KG1 (cell line): ENCODE measurements at regions not wholly inside any gene's neighbourhood (a gene's known extent, or its start where the extent isn't known, plus 50 kb on each side); places are given as distances from the start of the nearest gene placed in this dataset.

Experiments used
- DNase-seq: peaks from one replicate; lab custom pipeline; 2025; lab: John Stamatoyannopoulos, UW

DNA sequence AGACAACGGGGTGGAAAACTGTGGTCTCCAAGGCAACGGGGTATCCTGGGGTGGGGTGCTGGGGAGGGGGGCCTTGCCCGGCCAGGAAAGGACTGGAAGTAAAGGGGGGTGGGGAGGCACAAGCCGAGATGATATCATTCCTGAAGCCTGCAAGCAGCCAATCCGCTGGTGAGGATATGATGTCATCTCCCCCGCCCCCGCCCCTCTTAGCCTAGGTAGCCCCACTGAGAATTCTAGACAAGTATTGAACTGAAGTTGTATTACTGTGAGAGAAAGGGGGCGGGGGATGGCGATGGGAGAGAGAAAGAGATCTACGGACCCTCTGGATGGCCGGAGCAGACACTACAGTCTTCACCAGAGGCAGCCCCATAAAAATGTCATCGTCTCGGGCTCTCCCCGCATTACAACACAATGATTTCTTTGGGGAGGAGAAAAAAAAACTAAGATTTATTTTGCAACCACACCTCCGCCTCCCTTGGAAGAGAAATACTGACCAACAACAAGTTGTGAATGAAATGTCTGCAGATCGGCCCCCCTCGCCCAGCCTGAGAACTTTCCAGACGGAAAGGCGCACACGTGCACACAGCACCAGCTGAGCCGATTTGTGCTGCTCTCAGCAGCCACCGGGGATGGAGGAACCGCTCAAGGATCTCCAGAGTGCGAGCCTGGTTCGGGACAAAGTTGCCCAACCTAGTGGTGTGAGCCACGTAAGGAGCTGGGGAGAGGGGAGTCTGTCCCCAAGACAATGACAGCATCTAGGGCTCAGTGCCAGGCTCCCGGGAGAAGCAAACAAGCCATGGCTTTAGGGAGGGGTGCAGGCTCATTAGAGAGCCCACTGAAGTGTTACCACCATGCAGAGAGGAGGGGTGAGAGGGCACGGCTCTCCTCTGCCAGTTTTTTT, 222.1 kb downstream of the SOX9 start:
- DNase-seq: no peak

GRCh38 chr17:72343911-72344310, 223.1 kb downstream of the SOX9 start:
- DNase-seq: no peak

DNA sequence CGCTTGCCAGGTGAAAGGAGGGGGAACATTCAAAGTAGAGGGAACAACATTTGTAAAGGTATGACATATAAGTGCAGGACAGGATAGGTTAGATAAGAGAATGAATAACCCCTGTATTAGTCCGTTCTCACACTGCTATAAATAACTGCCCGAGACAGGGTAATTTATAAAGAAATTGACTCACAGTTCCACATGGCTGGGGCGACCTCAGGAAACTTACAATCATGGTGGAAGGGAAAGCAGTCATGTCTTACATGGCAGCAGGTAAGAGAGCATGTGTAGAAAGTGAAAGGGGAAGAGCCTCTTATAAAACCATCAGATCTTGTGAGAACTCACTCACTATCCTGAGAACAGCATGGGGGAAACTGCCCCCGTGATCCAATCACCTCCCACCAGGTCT, 223.8 kb downstream of the SOX9 start:
- no peak for DNase-seq

- no peak for DNase-seq
These were observed 224.3 kb downstream of the SOX9 start for GRCh38 chr17:72345088-72345487.

- DNase-seq: no peak
These were observed 224.7 kb downstream of the SOX9 start for GRCh38 chr17:72345536-72345935.

DNA sequence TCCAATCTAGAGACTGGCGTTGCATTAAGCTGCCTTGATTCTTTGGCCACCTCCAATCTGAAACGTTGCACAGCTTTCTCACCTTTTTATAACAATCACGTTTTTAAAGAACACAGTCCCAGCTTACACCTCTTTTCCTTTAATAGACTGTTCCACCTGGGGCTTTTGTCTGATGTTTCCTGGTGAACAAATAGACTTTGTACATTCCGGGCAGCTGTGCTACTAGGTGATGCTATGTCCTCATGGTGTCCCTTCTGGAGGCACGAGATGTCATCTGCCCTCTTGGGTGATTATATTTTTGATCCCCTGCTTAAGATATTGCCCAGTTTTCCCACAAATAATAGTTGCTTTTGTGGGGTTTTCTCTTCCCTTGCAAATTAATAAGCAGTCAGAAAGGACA, 225.5 kb downstream of the SOX9 start:
- no peak for DNase-seq

GRCh38 chr17:72349011-72349410, 228.2 kb downstream of the SOX9 start:
- no peak for DNase-seq

GRCh38 chr17:72349491-72349995, 228.7 kb downstream of the SOX9 start:
- DNase-seq: no peak

DNA sequence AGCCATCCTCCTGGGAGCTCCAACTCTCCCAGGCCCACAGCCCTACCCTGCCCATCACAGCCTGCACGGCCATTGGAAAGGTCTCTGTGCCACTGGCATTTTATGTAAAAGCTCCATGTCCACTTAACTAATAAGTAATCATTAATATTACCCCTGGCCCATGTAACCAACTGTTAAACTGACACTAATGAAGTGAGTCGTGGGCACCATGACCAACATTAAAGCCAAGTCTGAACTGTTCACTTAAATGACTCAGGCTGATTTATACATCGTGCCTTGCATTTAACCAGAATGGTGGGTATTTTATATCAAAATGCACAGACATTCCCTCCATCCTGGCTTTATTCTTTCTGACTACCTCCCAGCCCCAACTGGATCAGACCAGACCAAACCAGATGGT, 229.3 kb downstream of the SOX9 start:
- DNase-seq: no peak

- no peak for DNase-seq
These were observed 230.5 kb downstream of the SOX9 start for GRCh38 chr17:72351365-72351764.

DNA sequence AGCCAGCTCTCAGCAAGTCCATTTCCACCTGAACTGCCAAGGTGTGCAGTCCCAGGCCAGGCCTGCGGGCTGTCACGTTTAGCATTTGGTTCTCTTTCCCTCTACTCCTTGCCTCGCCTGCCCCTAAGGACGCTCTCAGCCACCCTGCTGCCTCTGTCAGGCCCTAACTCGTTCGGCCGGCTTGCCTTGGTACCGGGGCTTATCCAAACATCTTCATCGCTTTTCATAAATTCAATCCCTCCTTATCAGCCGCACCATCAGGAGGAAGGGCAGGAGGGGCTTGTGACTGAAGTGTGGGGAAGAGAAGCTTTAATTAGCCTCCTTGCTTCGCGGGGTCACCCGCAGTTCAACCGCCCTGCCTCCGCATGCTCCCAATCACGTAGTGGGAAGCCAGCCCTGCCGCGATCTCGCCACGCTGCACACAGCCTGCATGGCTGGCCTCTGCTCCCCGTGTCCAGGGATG, 231.1 kb downstream of the SOX9 start:
- DNase-seq: no peak

- DNase-seq: no peak
These were observed 232.7 kb downstream of the SOX9 start for GRCh38 chr17:72353502-72353901.

GRCh38 chr17:72354071-72354470, 233.3 kb downstream of the SOX9 start:
- no peak for DNase-seq

- no peak for DNase-seq
These were observed 237.0 kb downstream of the SOX9 start for GRCh38 chr17:72357764-72358365.

DNA sequence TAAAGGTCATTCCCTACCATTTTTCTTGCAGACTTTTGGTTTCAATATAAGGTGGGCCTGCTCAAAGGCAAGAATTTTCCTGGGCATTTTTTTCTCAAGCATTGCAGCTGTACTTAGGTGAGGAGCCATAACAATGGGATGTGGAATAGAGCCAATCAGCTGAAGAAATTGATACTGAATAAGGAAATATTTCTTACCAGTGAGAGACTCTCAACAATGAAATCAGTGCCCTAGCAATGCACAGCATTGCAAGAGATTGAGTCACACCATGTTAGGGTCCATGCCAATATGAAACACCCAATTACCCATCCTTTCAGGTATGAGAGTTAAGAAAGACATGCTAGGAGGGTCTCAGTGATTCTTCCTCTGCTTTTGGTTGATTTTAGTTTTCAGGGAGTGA, 237.6 kb downstream of the SOX9 start:
- DNase-seq: no peak

DNA sequence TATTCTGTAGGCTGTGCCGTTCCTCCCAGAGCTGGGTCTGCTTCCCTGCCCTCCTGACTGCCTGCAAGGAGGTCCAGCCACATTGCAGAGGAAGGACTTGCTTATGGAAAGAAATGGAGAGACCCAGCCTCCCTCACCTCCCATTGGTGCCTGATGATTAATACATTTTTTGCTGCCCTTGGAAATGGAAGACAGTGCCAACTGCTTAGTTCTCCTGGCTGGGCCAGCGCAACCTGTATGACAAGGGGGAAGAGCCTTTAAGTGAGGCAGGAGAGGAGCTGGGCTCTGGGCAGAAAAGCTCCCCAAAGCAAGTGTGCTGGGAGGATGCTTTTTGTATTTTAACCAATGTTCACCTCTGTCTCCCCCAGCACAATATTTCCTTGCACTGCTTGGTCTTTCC, 238.5 kb downstream of the SOX9 start:
- no peak for DNase-seq

DNA sequence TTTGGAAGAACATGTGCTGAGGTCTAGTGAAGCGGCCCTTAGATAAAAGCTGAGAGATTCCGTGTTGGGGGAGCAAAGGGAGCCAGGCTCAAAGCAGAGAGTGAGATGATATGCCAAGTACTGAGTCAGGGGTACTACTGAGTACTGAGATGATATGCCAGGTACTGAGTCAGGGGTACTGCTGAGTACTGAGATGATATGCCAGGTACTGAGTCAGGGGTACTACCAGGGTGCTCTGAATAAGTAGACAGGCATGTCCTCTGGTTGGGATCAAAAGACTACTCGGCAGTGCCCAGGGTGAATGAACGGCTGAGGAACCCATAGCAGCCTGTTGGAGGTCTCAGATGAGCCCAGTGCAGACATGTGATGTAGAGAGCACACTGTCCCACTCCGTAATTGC, 239.0 kb downstream of the SOX9 start:
- DNase-seq: no peak

DNA sequence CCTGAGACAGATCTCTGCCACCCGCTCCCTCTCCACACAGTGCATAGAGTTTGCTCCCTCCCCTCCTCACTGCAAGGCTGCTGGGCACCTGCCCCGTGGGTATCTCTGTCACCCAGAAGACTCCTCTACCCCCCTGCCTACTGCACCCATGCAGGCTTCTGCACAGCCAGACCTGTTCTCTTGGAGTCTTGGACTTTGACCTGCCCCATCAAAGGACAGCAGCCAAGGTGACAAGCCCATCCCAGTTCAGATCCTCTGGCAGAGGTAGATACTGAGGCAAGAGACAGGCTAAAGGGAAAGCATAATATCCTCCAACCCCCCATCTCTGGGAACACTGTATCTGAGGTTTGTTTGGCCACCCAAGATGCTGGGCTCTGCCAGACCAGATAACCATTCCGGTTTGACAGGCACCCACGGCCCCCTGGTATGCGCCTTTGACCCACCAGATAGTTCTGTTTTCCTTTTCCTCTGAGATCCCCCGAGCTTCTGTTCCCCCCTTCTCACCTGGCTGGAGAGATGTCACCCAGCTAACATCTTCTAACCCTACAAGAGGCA, 239.6 kb downstream of the SOX9 start:
- DNase-seq: no peak

- DNase-seq: no peak
These were observed 241.1 kb downstream of the SOX9 start for GRCh38 chr17:72361892-72362291.

GRCh38 chr17:72362376-72363088, 241.7 kb downstream of the SOX9 start:
- no peak for DNase-seq

DNA sequence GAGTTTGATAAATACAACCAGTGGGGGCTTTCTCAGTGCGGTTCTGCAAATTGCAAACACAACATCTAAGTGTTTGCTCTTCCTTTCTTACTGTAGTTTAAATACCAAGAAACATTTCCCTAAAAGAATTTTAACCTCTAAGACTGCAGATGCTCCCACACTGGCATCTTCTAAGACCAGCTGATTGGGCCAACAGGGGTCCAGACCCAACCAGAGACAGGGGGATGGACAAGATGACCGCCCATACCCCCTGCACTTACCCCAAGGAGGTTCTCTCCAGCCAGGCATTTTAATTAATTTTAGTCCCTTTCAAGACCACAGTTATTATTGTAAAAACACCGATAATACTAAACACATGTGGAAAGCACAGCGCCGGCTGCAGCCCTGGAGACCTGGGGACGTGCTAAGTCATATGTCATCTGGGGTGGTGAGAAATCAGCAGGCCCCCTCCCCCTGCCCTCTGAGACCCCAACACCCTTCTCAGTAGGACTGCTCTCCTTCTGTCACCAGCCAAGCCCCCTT, 242.3 kb downstream of the SOX9 start:
- DNase-seq: no peak

GRCh38 chr17:72365857-72366414, 245.1 kb downstream of the SOX9 start:
- DNase-seq: no peak
